ENCODE measurements at regions not wholly inside any gene's neighbourhood (a gene's known extent, or its start where the extent isn't known, plus 50 kb on each side); places are given as distances from the start of the nearest gene placed in this dataset.

- Histone ChIP-seq H3K4me2 (ENCODE audit: low read length) (no peak overlapping the region), H3K9ac (ENCODE audit: low read length) (no peak overlapping the region), H3K4me1 (ENCODE audit: low read length) (no peaks in the 10 kb centered on the region), H3K79me2 (ENCODE audit: low read length) (no peaks in the 10 kb centered on the region), H4K20me1 (ENCODE audit: insufficient read depth, low read length) (no peaks in the 10 kb centered on the region), H3K27me3 (ENCODE audit: low read depth, low read length) (no peaks in the 10 kb centered on the region), H3K36me3 (replicated peaks; ENCODE audit: low read depth, low read length) (no peaks in the 10 kb centered on the region), H2AFZ (ENCODE audit: low read depth, low read length) (no peak overlapping the region), H3K27ac (ENCODE audit: low read length) (no peak overlapping the region), H3K9me3 (ENCODE audit: insufficient read depth, low read length) (no peaks in the 10 kb centered on the region), H3K4me3 (ENCODE audit: low read length) (no peak overlapping the region)
- TF ChIP-seq CTCF (IDR thresholded peaks at IDR 0.05; ENCODE audit: low read depth, low read length) (no peak), EZH2phosphoT487 (IDR thresholded peaks at IDR 0.05; ENCODE audit: low read depth) (no peak)
Measured at GRCh38 chr6:165714907-165715306, 51.9 kb upstream of the PDE10A start.

- no peaks in the 10 kb centered on the region for H3K79me2 ChIP-seq (ENCODE audit: low read length)
- H3K36me3 ChIP-seq (replicated peaks; ENCODE audit: low read depth, low read length), result no peaks in the 10 kb centered on the region
- H3K4me1 ChIP-seq (ENCODE audit: low read length), result no peaks in the 10 kb centered on the region
- H3K4me2 ChIP-seq (ENCODE audit: low read length), result no peak overlapping the region
- H3K4me3 ChIP-seq (ENCODE audit: low read length), result no peak overlapping the region
- no peak overlapping the region for H3K27ac ChIP-seq (ENCODE audit: low read length)
- H4K20me1 ChIP-seq (ENCODE audit: insufficient read depth, low read length), result no peaks in the 10 kb centered on the region
- TF ChIP-seq EZH2phosphoT487 (IDR thresholded peaks at IDR 0.05; ENCODE audit: low read depth) (no peak), CTCF (IDR thresholded peaks at IDR 0.05; ENCODE audit: low read depth, low read length) (no peak)
- H3K27me3 ChIP-seq (ENCODE audit: low read depth, low read length), result no peaks in the 10 kb centered on the region
- H3K9ac ChIP-seq (ENCODE audit: low read length), result no peak overlapping the region
- no peaks in the 10 kb centered on the region for H3K9me3 ChIP-seq (ENCODE audit: insufficient read depth, low read length)
- no peak overlapping the region for H2AFZ ChIP-seq (ENCODE audit: low read depth, low read length)
Measured at GRCh38 chr6:165713845-165714466, 50.9 kb upstream of the PDE10A start.

Measured in OCI-LY3 (cell line).